ENCODE measurements at regions not wholly inside any gene's neighbourhood (a gene's known extent, or its start where the extent isn't known, plus 50 kb on each side); places are given as distances from the start of the nearest gene placed in this dataset.

DNA sequence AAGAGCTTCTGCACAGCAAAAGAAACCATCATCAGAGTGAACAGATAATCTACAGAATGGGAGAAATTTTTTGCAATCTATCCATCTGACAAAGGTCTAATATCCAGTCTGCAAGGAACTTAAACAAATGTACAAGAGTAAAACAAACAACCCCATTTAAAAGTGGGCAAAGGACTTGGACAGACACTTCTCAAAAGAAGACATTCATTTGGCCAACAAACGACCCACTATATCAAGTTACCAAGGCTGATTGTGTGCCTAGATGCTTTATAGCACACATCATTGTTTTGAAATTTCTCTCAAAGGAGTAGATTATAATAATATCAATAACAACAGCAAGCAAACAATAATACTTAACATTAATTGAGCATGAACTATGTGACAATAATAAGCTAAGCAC is 117.1 kb downstream of the TFPI2 start:
- H2BK12ac ChIP-seq (ENCODE audit: insufficient read length, low read depth, low read length) = no peak overlapping the region
- TF ChIP-seq, protein P1, sequence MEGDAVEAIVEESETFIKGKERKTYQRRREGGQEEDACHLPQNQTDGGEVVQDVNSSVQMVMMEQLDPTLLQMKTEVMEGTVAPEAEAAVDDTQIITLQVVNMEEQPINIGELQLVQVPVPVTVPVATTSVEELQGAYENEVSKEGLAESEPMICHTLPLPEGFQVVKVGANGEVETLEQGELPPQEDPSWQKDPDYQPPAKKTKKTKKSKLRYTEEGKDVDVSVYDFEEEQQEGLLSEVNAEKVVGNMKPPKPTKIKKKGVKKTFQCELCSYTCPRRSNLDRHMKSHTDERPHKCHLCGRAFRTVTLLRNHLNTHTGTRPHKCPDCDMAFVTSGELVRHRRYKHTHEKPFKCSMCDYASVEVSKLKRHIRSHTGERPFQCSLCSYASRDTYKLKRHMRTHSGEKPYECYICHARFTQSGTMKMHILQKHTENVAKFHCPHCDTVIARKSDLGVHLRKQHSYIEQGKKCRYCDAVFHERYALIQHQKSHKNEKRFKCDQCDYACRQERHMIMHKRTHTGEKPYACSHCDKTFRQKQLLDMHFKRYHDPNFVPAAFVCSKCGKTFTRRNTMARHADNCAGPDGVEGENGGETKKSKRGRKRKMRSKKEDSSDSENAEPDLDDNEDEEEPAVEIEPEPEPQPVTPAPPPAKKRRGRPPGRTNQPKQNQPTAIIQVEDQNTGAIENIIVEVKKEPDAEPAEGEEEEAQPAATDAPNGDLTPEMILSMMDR (conservative IDR thresholded peaks at IDR 0.05) = no peak
- H2AK5ac ChIP-seq (ENCODE audit: insufficient read length, low read length) = no peak overlapping the region
- H3K9ac ChIP-seq (ENCODE audit: extremely low read depth, insufficient read length, low read length) = no peak overlapping the region
- no peaks in the 10 kb centered on the region for H3K4me1 ChIP-seq (ENCODE audit: insufficient read depth, low read length)
- no peak overlapping the region for H3K56ac ChIP-seq (ENCODE audit: insufficient read length, low read depth, low read length)
- no peak overlapping the region for H2BK120ac ChIP-seq (ENCODE audit: low read depth, low read length, poor library complexity, severe bottlenecking)
- H3K36me3 Mint-ChIP-seq (ENCODE audit: insufficient read depth in 1 of 3, low read depth in 3 of 3) = peaks cover 0 to 8% (median 3%) of the 10 kb centered on the region in 3 experiments; a peak in 3 of 7 replicates
- no peaks in the 10 kb centered on the region for H3K4me1 Mint-ChIP-seq
- no peak overlapping the region for H2AFZ ChIP-seq (ENCODE audit: low read length)
- no peak overlapping the region for H3K4me3 Mint-ChIP-seq
- H3K23ac ChIP-seq (ENCODE audit: insufficient read length, low read depth, low read length) = no peak overlapping the region
- peaks cover 4% of the 10 kb centered on the region for H4K20me1 ChIP-seq (ENCODE audit: control insufficient read depth, insufficient read depth, insufficient read length)
- peaks cover 5% of the 10 kb centered on the region for H3K27me3 Mint-ChIP-seq (ENCODE audit: low read depth)
- H3K18ac ChIP-seq (ENCODE audit: insufficient read length, low read depth, low read length) = no peak overlapping the region
- H3K4me2 ChIP-seq (ENCODE audit: insufficient read depth, insufficient read length, low read length) = no peak overlapping the region
- no peaks in the 10 kb centered on the region for H3K79me1 ChIP-seq (ENCODE audit: insufficient read depth, low read depth, low read length, poor library complexity, severe bottlenecking)
- H4K8ac ChIP-seq (replicated peaks; ENCODE audit: insufficient read length, low read depth, low read length) = no peak overlapping the region
- H4K91ac ChIP-seq (ENCODE audit: insufficient read length, low read depth, low read length) = no peak overlapping the region
- no peak overlapping the region for H3K4ac ChIP-seq (ENCODE audit: low read depth, low read length)
- no peaks in the 10 kb centered on the region for H3K23me2 ChIP-seq (ENCODE audit: insufficient read length, low read depth, low read length, poor library complexity, severe bottlenecking)
- no peak overlapping the region for H2BK15ac ChIP-seq (ENCODE audit: low read depth, low read length)
- no CpG with 5 or more reads among the region's 1 CpG for WGBS (ENCODE audit: extremely low coverage, insufficient read length, low lambda C conversion rate)
- no peak overlapping the region for H3K27ac ChIP-seq (ENCODE audit: insufficient read length, low read depth, low read length)
- no peak overlapping the region for H3T11ph ChIP-seq (ENCODE audit: low read length)
- H2BK20ac ChIP-seq (ENCODE audit: low read depth, low read length, poor library complexity, severe bottlenecking) = no peak overlapping the region
- no peak overlapping the region for H4K5ac ChIP-seq (ENCODE audit: insufficient read length, low read depth, low read length)
- no peak overlapping the region for H3K14ac ChIP-seq (ENCODE audit: insufficient read depth, low read length)
- peaks cover 5 to 7% of the 10 kb centered on the region in 2 experiments; a peak in 3 of 5 replicates for H3K9me3 Mint-ChIP-seq
- H3K9me3 ChIP-seq (ENCODE audit: control insufficient read depth, low read depth, low read length) = no peaks in the 10 kb centered on the region
- no peak overlapping the region for H3K27ac Mint-ChIP-seq
- H3K27me3 ChIP-seq (ENCODE audit: insufficient read depth, low read length) = no peaks in the 10 kb centered on the region
- no peak for DNase-seq
- H3K79me2 ChIP-seq (ENCODE audit: insufficient read depth, low read length) = no peaks in the 10 kb centered on the region
- H2BK5ac ChIP-seq (ENCODE audit: insufficient read length, low read length) = no peak overlapping the region

All from H9 (cell line).